ENCODE measurements at regions not wholly inside any gene's neighbourhood (a gene's known extent, or its start where the extent isn't known, plus 50 kb on each side); places are given as distances from the start of the nearest gene placed in this dataset.

DNA sequence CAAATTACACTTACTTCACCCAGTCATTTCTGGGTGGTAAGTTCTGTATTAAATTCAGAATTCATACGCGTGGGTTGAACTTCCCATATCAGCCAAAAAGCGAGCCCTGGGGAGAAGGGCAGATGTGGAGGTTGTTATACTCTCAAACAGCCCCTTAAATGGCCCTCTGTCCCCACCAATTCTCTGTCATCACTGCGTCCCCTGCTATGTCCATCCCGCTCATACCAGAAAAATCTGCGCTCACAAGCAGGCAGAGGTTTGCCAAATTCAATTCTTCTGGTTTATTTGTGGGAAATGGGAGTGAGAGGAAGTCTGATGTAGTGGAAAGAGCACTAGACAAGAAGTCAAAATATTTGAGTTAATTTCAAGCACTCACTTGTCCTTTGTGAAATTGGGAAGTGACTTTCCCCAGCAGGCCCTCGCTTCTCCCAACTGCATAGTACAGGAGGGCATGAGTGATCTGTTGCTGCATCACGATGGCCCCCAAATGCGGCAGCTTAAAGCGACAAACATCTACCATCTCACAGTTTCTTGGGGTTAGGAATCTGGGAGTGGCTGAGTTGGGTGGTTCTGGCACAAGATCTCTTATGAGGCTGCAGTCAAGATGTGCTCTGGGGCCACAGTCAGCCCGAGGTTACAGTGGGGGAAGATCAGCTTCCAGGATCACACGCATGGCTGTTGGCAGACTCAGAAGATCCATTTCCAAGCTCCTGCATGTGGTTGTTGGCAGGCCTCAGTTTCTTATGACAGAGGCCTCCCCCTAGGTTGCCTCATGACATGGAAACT lies 67.7 kb downstream of the CPN2 start:
- TF ChIP-seq GATA2 (IDR thresholded peaks at IDR 0.05; ENCODE audit: low read depth, low read length) = no peak
- TF ChIP-seq GATA3 (IDR thresholded peaks at IDR 0.05; ENCODE audit: low read depth, low read length) = no peak

DNA sequence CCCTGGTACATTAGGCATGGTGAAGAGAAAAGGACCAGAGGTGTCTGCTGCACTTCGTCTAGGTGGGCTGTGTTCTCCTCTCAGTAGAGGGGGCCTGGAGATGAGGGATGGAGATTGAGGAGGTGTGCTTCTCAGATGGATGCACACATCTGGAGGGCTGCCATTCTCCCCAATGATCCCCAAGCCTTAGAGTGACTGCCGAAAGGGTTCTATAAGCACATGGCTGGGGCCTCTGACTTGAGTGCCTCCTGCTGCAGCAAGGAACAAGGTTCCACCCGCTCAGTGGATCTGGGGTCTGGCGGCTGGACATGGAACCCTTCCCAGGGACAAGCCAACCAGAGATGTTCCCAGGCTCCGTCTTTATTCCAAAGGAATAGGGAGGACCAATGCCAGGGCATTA lies 66.8 kb downstream of the CPN2 start:
- no peak for TF ChIP-seq GATA2 (IDR thresholded peaks at IDR 0.05; ENCODE audit: low read depth, low read length)
- TF ChIP-seq GATA3 (IDR thresholded peaks at IDR 0.05; ENCODE audit: low read depth, low read length) = no peak

DNA sequence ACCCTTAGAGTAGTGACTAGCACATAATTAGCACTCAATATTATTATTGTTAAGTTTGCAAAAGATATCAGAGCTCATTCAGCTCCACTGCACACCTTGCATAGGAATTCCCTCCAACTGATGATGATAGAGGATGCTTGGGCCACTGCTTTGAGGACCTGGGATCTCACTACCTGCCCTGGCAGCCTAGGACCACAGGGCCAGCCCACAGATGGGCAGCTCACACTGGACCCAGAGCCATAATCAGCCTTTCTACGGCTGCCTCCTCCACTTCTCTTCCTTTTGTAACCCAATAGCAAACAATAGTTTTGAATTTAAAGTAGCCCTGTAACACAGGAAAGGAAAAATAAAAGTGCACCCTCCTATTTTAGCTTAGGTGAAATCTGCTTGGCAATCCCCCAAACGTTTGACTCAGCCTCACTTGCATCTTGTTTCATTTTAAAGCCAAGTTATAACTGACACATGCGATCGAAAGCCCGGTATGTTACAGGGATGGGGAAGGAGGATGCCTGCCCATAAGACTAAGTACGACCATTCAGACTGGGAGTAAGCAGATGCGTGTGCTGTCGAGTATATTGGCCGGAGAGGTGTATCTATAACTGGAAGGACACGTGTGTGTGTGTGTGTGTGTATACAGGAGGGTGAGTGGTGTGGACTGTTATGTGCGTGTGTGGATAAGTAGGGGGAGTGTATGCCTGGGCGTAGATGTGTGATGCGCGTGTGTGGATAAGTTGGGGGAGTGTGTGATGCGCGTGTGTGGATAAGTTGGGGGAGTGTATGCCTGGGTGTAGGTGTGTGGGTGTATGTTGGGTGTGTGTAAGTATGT lies 65.9 kb downstream of the CPN2 start:
- TF ChIP-seq GATA3 (IDR thresholded peaks at IDR 0.05; ENCODE audit: low read depth, low read length) = no peak
- TF ChIP-seq GATA2 (IDR thresholded peaks at IDR 0.05; ENCODE audit: low read depth, low read length) = no peak

DNA sequence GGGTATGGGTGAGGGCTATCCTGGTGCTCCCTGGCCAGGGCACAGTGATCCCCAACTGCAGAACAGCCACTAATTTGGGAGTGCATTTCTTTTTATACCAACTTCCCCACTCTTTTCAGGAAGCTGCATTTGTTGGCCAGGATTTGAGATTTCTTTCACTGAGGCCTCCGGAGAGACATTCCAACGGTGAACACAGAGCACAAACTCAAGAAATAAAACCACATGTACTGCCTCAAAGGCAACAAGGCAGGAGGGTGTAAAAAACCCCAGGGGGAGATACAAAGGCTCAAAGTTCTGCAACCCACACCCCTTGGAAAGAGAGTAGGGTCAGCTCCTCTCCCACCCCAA lies 65.3 kb downstream of the CPN2 start:
- TF ChIP-seq GATA2 (IDR thresholded peaks at IDR 0.05; ENCODE audit: low read depth, low read length) = no peak
- no peak for TF ChIP-seq GATA3 (IDR thresholded peaks at IDR 0.05; ENCODE audit: low read depth, low read length)

DNA sequence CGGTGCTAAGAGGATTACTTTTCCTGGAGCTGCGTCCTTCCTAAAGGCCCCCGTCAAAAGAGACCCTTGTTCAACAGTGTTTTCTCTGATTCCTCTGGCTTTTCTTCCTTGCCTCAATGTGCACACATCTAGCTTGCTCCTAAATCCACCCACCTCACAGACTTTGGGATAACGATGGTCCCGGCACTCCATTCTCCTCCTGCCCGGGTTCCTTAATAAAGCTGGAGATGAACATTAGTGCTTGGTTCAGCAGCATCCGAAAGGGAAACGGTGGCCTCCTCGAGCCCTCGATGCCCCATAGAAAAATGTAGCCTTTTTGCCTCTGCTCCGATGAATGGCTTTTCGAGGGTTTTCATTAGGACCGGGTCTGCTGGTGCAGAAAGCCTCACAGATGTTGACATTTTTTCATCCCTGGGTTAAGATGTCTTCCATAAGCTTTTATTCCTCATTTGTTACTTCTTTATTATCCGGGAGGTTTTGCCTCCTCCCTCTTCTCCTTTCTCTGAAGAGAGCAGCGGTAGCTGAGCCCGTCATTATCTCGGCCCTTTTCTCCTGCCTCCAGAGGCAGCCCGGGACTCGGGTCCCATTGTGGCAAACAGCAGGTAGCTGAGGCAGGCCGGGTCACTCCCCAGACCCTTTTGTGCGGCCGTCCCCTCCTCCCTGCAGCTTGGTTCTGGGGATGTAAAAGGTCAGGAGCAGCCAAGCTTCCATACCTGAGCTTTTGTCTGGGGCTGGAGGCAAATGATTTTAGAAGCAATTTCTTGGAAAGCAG lies 64.6 kb downstream of the CPN2 start:
- TF ChIP-seq GATA3 (IDR thresholded peaks at IDR 0.05; ENCODE audit: low read depth, low read length) (no peak), GATA2 (IDR thresholded peaks at IDR 0.05; ENCODE audit: low read depth, low read length) (no peak)

DNA sequence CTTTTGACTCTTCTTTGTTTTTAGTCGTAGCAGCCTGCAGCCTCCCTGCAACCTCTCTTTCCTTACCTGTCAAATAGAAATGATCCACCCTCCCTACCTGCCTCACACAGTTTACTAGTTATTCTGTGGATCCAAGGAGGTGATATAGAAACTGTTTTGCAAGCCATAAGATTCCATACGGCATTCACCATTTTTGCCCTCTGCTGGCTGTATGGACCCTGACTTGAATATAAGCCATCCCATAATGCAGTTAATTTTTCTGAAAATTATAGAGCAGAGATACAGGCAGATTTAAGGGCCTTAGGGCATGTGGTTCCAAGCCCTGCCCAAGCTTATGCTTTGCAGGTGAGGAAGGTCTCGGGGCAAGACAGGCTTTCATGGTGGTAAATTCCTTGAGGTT lies 63.8 kb downstream of the CPN2 start:
- no peak for TF ChIP-seq GATA2 (IDR thresholded peaks at IDR 0.05; ENCODE audit: low read depth, low read length)
- TF ChIP-seq GATA3 (IDR thresholded peaks at IDR 0.05; ENCODE audit: low read depth, low read length) = no peak

DNA sequence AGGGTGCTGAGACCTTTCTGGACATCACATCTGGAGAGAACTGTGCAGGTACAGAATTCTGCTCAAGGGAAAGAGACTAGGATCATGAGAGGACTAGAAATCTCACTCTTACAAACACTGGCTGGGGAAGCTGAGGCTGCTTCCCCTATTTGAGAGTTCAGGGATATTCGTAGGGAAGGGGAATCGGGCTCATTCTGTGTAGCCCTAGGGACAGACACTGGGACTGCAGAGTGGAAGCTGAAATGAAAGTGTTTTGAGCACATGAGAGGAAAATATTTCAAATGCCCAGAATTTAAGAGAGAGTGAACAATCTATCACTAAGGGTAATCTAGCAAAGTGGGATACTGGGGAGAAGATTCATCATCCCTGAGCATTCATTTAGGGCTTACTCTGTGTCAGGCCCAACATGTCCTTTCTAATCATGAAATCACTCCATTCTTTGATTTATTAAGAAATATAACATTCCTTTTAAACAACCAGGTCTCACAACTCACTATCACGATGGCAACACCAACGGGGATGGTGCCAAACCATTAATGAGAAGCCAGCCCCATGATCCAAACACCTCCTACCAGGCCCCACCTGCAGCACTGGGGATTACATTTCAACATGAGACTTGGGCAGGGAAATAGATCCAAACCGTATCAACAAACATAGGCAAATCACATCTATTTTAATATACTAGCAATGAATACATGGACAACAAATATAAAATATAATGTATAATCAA lies 63.0 kb downstream of the CPN2 start:
- no peak for TF ChIP-seq GATA2 (IDR thresholded peaks at IDR 0.05; ENCODE audit: low read depth, low read length)
- TF ChIP-seq GATA3 (IDR thresholded peaks at IDR 0.05; ENCODE audit: low read depth, low read length) = no peak

All from SH-SY5Y (cell line).